Spleen (tissue), 11 donors: ENCODE measurements at regions not wholly inside any gene's neighbourhood (a gene's known extent, or its start where the extent isn't known, plus 50 kb on each side); places are given as distances from the start of the nearest gene placed in this dataset.

Source experiments
- DNase-seq: peaks from one replicate; pipeline ENCODE4 v3.0.0-alpha.2; 2020
- H3K27ac ChIP-seq, 8 donors: fragments of 200-600 bp; sonication (generic) in 7 of 8; 1 replicate in 4 of 8; 2 replicates in 4 of 8; pipeline versions ENCODE4 v1.5.0 to v1.8.0; 2016 to 2021; ENCODE audit warnings: inconsistent platforms in 4 of 8, mild to moderate bottlenecking in 4 of 8, moderate library complexity in 1 of 8
- H3K27me3 ChIP-seq, 7 donors: fragments of 200-600 bp; sonication (generic) in 6 of 7; replicated peaks in 1 of 7; 1 replicate in 4 of 7; 2 replicates in 3 of 7; pipeline versions ENCODE4 v1.5.0 to v1.8.0; 2016 to 2021; ENCODE audit warnings: inconsistent platforms in 3 of 7, mild to moderate bottlenecking in 1 of 7
- H3K36me3 ChIP-seq, 6 donors: fragments of 200-600 bp; sonication (generic) in 5 of 6; 1 replicate in 4 of 6; 2 replicates in 2 of 6; pipeline versions ENCODE4 v1.5.0 to v1.8.0; 2016 to 2021; ENCODE audit warnings: inconsistent platforms in 2 of 6
- H3K4me1 ChIP-seq, 6 donors: fragments of 200-600 bp; sonication (generic) in 5 of 6; 1 replicate in 3 of 6; 2 replicates in 3 of 6; pipeline versions ENCODE4 v1.5.0 to v1.8.0; 2016 to 2021; ENCODE audit warnings: inconsistent platforms in 3 of 6
- H3K4me3 ChIP-seq, 8 donors: fragments of 200-600 bp; sonication (generic) in 7 of 8; 1 replicate in 4 of 8; 2 replicates in 4 of 8; pipeline versions ENCODE4 v1.5.0 to v1.8.0; 2016 to 2021; ENCODE audit warnings: inconsistent platforms in 4 of 8, mild to moderate bottlenecking in 4 of 8, moderate library complexity in 2 of 8
- H3K9me3 ChIP-seq, 8 donors: fragments of 200-600 bp; sonication (generic) in 7 of 8; 1 replicate in 4 of 8; 2 replicates in 4 of 8; pipeline versions ENCODE4 v1.5.0 to v1.8.0; 2016 to 2021; ENCODE audit warnings: inconsistent platforms in 4 of 8
- CTCF ChIP-seq, 11 experiments: fragments of 200-600 bp in 7 of 11; fragments of 450-650 bp in 4 of 11; sonication (generic) in 4 of 11; IDR thresholded peaks in 8 of 11; conservative IDR thresholded peaks in 3 of 11; 1 replicate in 7 of 11; 2 replicates in 4 of 11; pipeline versions ENCODE4 v1.4.0 to v1.8.0; 2016 to 2021; ENCODE audit warnings: antibody characterized with exemption in 11 of 11, inconsistent platforms in 4 of 11, mild to moderate bottlenecking in 1 of 11
- POLR2A ChIP-seq, 3 donors: fragments of 450-650 bp; IDR thresholded peaks; one replicate each; pipeline ENCODE4 v1.5.1; 2017; ENCODE audit warnings: antibody characterized with exemption in 3 of 3, mild to moderate bottlenecking in 1 of 3
- POLR2AphosphoS5 ChIP-seq, 3 donors: sonication (generic); formaldehyde crosslinking; IDR thresholded peaks; one replicate each; pipeline ENCODE4 v1.5.1; 2017; ENCODE audit warnings: antibody characterized with exemption in 3 of 3
- WGBS, 5 donors: extraction: QIAGEN DNeasy Blood & Tissue Kit in 3 of 5; methylation state at CpG; one replicate each; pipeline versions ENCODE4 v1.1.5 to v1.1.7; 2013 to 2018; 5-methylcytosine and 5-hydroxymethylcytosine counted together
- intact Hi-C: fragments of 100-400 bp; cut with DNase I; formaldehyde crosslinking; loops from one replicate; pipeline ENCODE4 v1.15.0; 2023; ENCODE audit warnings: low total_unique reads
- donor health status: healthy with polysubstance abuse.
- donor health status: DM: no; HTN: no; CAD: no; lungs with moderate emphysema.
- donor health status: DM: no; HTN: no; CAD: no.
- donor health status: Bipolar disorder and iron deficiency.
- donor health status: healthy.
- donor health status: DM: no; HTN: no; CAD: no.
- donor health status: DM: yes; HTN: yes; CAD: no.

- no peak overlapping the region for H3K4me3 ChIP-seq
- no peak overlapping the region for H3K27ac ChIP-seq
- H3K27me3 ChIP-seq, result no peaks in the 10 kb centered on the region
- no peak for DNase-seq
- H3K4me1 ChIP-seq, result no peaks in the 10 kb centered on the region
- TF ChIP-seq POLR2A (IDR thresholded peaks at IDR 0.05) (no peak), CTCF (IDR thresholded peaks at IDR 0.05 in 8 of 11, conservative IDR thresholded peaks at IDR 0.05 in 3 of 11) (no peak), POLR2AphosphoS5 (IDR thresholded peaks at IDR 0.05) (no peak)
- H3K9me3 ChIP-seq, result peaks cover 0 to 6% (median 0%) of the 10 kb centered on the region in 8 donors
- 66 to 74% (median 70%) methylated on average over 2 of the region's 2 CpGs for WGBS, 5 donors
- no peaks in the 10 kb centered on the region for H3K36me3 ChIP-seq
- intact Hi-C loops, result no loop called here
These were observed 757.6 kb downstream of the TBL1XR1 start for GRCh38 chr3:176439729-176440128.

- intact Hi-C loops, result no loop called here
These were observed 765.3 kb downstream of the TBL1XR1 start for GRCh38 chr3:176431991-176432390.

GRCh38 chr3:176431038-176431418, 766.3 kb downstream of the TBL1XR1 start:
- no peak overlapping the region for H3K27ac ChIP-seq
- no peak for TF ChIP-seq POLR2AphosphoS5 (IDR thresholded peaks at IDR 0.05)
- TF ChIP-seq CTCF (IDR thresholded peaks at IDR 0.05 in 8 of 11, conservative IDR thresholded peaks at IDR 0.05 in 3 of 11), result no peak
- no peaks in the 10 kb centered on the region for H3K4me1 ChIP-seq
- H3K36me3 ChIP-seq, result no peaks in the 10 kb centered on the region
- H3K27me3 ChIP-seq, result no peaks in the 10 kb centered on the region
- 51 to 62% (median 54%) methylated on average over 5 of the region's 5 CpGs for WGBS, 5 donors
- intact Hi-C loops, result no loop called here
- no peaks in the 10 kb centered on the region for H3K9me3 ChIP-seq
- no peak overlapping the region for H3K4me3 ChIP-seq
- no peak for DNase-seq

More at GRCh38 chr3:176431991-176432390, 765.3 kb downstream of the TBL1XR1 start:
- WGBS, 5 donors, result 74 to 90% (median 76%) methylated on average over 6 of the region's 6 CpGs
- H3K4me1 ChIP-seq, result no peaks in the 10 kb centered on the region
- H3K27me3 ChIP-seq, result no peaks in the 10 kb centered on the region
- no peaks in the 10 kb centered on the region for H3K9me3 ChIP-seq
- DNase-seq, result no peak
- H3K27ac ChIP-seq, result no peak overlapping the region
- H3K4me3 ChIP-seq, result no peak overlapping the region
- TF ChIP-seq POLR2AphosphoS5 (IDR thresholded peaks at IDR 0.05) (no peak), POLR2A (IDR thresholded peaks at IDR 0.05) (no peak), CTCF (IDR thresholded peaks at IDR 0.05 in 8 of 11, conservative IDR thresholded peaks at IDR 0.05 in 3 of 11) (no peak)
- H3K36me3 ChIP-seq, result no peaks in the 10 kb centered on the region

- peak in 4 of 11 experiments; percentile 14 to 38 (median 34) for TF ChIP-seq CTCF (IDR thresholded peaks at IDR 0.05 in 8 of 11, conservative IDR thresholded peaks at IDR 0.05 in 3 of 11)
- no peak for TF ChIP-seq POLR2AphosphoS5 (IDR thresholded peaks at IDR 0.05)
- no peak for TF ChIP-seq POLR2A (IDR thresholded peaks at IDR 0.05)
- no peaks in the 10 kb centered on the region for H3K36me3 ChIP-seq
- no peak overlapping the region for H3K27ac ChIP-seq
- no peak overlapping the region for H3K4me3 ChIP-seq
- H3K9me3 ChIP-seq, result no peaks in the 10 kb centered on the region
- H3K27me3 ChIP-seq, result no peaks in the 10 kb centered on the region
- H3K4me1 ChIP-seq, result no peaks in the 10 kb centered on the region
- WGBS, 5 donors, result 46 to 62% (median 52%) methylated on average over 2 of the region's 2 CpGs
- no peak for DNase-seq
- intact Hi-C loops, result no loop called here
These were observed 766.8 kb downstream of the TBL1XR1 start for GRCh38 chr3:176430244-176431037.
